AG04450 (cell line): ENCODE measurements at regions not wholly inside any gene's neighbourhood (a gene's known extent, or its start where the extent isn't known, plus 50 kb on each side); places are given as distances from the start of the nearest gene placed in this dataset.

Experiments
- CTCF ChIA-PET: fragments of 300-600, 350-600 bp; formaldehyde crosslinking; extraction: SDS; loops from one replicate; lab custom pipeline; 2022; ENCODE audit warnings: antibody characterized with exemption, inconsistent platforms; lab: Charles Lee
- POLR2A ChIA-PET: fragments of 350-600 bp; formaldehyde crosslinking; extraction: SDS; loops from one replicate; lab custom pipeline; 2021; ENCODE audit warnings: antibody characterized with exemption, inconsistent platforms; lab: Yijun Ruan, JAX
- DNase-seq: peaks from one replicate; pipeline ENCODE4 v3.0.0-alpha.2; 2011; ENCODE audit warnings: low read depth, low spot score
- H3K27ac ChIP-seq: one replicate; pipeline ENCODE4 v1.5.1; 2012; ENCODE audit warnings: low read depth, low read length, control low read depth
- H3K27me3 ChIP-seq: one replicate; pipeline ENCODE4 v1.6.0; 2012; ENCODE audit warnings: low read length; ENCODE audit not compliant: control insufficient read depth, insufficient read depth
- H3K4me3 ChIP-seq: 2 replicates; pipeline ENCODE4 v1.5.1; 2011; ENCODE audit warnings: mild to moderate bottlenecking, low read depth, low read length, control low read depth
- H3K9me3 ChIP-seq: 2 replicates; pipeline ENCODE4 v1.5.1; 2012; ENCODE audit warnings: low read length; ENCODE audit not compliant: control insufficient read depth, insufficient read depth
- TF ChIP-seq, protein P1 (sequence below): IDR thresholded peaks from 2 replicates; pipeline ENCODE4 v1.5.1; 2011; ENCODE audit warnings: low read depth, low read length, control low read depth, inconsistent platforms

- Histone ChIP-seq H3K4me3 (no peak overlapping the region), H3K27me3 (no peaks in the 10 kb centered on the region), H3K27ac (no peak overlapping the region), H3K9me3 (peaks cover 18% of the 10 kb centered on the region)
- ChIA-PET CTCF (no interaction called here), POLR2A (no interaction called here)
- TF ChIP-seq, protein P1, sequence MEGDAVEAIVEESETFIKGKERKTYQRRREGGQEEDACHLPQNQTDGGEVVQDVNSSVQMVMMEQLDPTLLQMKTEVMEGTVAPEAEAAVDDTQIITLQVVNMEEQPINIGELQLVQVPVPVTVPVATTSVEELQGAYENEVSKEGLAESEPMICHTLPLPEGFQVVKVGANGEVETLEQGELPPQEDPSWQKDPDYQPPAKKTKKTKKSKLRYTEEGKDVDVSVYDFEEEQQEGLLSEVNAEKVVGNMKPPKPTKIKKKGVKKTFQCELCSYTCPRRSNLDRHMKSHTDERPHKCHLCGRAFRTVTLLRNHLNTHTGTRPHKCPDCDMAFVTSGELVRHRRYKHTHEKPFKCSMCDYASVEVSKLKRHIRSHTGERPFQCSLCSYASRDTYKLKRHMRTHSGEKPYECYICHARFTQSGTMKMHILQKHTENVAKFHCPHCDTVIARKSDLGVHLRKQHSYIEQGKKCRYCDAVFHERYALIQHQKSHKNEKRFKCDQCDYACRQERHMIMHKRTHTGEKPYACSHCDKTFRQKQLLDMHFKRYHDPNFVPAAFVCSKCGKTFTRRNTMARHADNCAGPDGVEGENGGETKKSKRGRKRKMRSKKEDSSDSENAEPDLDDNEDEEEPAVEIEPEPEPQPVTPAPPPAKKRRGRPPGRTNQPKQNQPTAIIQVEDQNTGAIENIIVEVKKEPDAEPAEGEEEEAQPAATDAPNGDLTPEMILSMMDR = no peak
- DNase-seq = no peak
Observed at GRCh38 chr4:63349674-63350025, 1059.6 kb downstream of the TECRL start.

DNA sequence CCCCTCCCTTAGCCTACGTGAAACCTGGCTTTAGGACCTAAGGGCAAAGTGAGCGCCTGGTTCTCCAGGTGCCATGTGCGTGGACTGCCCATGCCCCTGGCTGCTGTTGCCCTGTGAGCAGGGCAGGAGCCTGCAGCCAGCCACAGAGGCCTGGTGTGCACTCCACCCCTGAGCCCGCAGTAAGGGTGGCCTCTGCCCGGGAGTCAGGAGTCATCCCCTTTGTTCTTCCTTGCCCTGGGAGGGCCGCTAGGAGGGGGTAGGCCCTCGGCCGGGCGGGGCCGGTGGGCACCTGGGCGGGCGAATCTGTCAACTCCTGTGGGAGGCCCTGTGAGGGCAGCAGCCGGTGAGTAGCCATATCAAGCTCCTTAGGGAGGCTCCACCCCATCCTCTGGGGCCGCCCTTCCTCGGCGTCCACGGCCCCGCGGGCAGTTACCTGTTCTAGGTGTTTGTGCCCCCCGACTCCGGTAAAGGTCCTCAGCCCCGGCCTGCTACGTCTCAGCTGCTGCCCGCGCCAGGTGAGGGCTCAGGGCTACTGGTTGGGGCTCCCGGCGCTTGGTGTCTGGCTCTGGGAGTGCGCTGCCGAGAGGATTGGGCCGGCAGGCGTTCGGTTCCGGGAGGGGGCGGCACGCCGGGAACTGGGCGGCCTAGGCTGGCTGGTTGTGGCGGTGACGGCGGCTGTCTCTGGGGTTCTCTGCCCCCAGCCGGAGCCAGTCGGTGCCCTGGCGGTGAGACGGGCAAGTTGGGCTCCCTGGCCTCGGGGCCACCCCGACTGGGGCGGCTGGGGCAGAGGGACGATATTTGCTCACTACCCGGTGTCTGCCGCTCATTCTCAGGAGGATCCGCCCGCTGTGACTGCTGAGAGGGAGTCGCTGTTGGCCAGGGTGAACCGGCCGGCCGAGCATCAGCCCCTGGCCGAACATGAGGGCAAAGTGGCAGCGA lies 1060.2 kb downstream of the TECRL start:
- ChIA-PET POLR2A (no interaction called here), CTCF (no interaction called here)
- TF ChIP-seq, protein P1 = no peak

GRCh38 chr4:63325140-63325539 lies 1084.1 kb downstream of the TECRL start:
- ChIA-PET CTCF (no interaction called here), POLR2A (no interaction called here)
- TF ChIP-seq, protein P1 = no peak

More for the DNA sequence above, 1060.2 kb downstream of the TECRL start:
- no peak overlapping the region for H3K4me3 ChIP-seq
- no peaks in the 10 kb centered on the region for H3K27me3 ChIP-seq
- H3K27ac ChIP-seq = no peak overlapping the region
- no peak for DNase-seq
- peaks cover 18% of the 10 kb centered on the region for H3K9me3 ChIP-seq

DNA sequence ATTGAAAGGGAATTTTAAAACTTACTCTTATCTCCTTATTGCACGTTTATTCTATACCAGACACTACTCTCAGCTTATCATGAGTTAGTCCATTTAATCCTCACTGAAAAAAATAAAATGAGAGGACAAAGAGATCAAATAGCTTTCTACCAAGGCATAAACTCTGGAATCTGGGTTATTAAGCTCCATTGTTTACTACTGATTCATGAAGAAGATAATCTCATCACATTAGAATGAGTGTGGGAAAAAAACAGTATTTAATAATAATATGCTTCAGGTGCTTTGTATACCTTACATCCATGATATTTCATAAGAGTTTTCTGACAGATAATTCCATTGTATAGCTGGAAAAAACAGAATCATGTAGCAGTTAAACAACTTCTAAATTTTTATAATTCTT lies 1092.6 kb downstream of the TECRL start:
- H3K27me3 ChIP-seq = no peaks in the 10 kb centered on the region
- POLR2A ChIA-PET = no interaction called here
- H3K27ac ChIP-seq = no peak overlapping the region
- CTCF ChIA-PET = no interaction called here
- TF ChIP-seq, protein P1 = no peak
- no peak overlapping the region for H3K4me3 ChIP-seq
- no peak for DNase-seq
- H3K9me3 ChIP-seq = peaks cover 3% of the 10 kb centered on the region; the same call in 1 of the 2 replicates

More at GRCh38 chr4:63325140-63325539, 1084.1 kb downstream of the TECRL start:
- Histone ChIP-seq H3K9me3 (peaks cover 5% of the 10 kb centered on the region; the same call in 1 of the 2 replicates), H3K4me3 (no peak overlapping the region), H3K27me3 (no peaks in the 10 kb centered on the region), H3K27ac (no peak overlapping the region)
- no peak for DNase-seq

GRCh38 chr4:63315651-63316050 lies 1093.6 kb downstream of the TECRL start:
- H3K27me3 ChIP-seq = no peaks in the 10 kb centered on the region
- no peak for DNase-seq
- ChIA-PET CTCF (no interaction called here), POLR2A (no interaction called here)
- no peak overlapping the region for H3K27ac ChIP-seq
- no peak overlapping the region for H3K4me3 ChIP-seq
- TF ChIP-seq, protein P1 = no peak
- peaks cover 3% of the 10 kb centered on the region; the same call in 1 of the 2 replicates for H3K9me3 ChIP-seq
